Fibroblast of mammary gland (primary cell): ENCODE measurements at regions not wholly inside any gene's neighbourhood (a gene's known extent, or its start where the extent isn't known, plus 50 kb on each side); places are given as distances from the start of the nearest gene placed in this dataset.
"Not testable (repeated sequence)": the region's sequence is repeated elsewhere in the genome, so short reads cannot be mapped to it uniquely, and the experiment has no call there.

Source experiments
- DNase-seq: peaks from one replicate; pipeline ENCODE4 v3.0.0-alpha.2; 2010; ENCODE audit warnings: low read depth
- H3K4me3 ChIP-seq: 2 replicates; pipeline ENCODE4 v1.5.1; 2011; ENCODE audit warnings: low read depth, mild to moderate bottlenecking, low read length, moderate library complexity; ENCODE audit not compliant: control insufficient read depth
- CTCF ChIP-seq: conservative IDR thresholded peaks from 2 replicates; pipeline ENCODE4 v1.5.1; 2011; ENCODE audit warnings: low read depth, low read length, inconsistent platforms; ENCODE audit not compliant: control insufficient read depth, insufficient read depth

GRCh38 chr4:179662522-179662921, 2220.3 kb upstream of the AGA start:
- H3K4me3 ChIP-seq = no peak overlapping the region
- no peak for DNase-seq
- no peak for TF ChIP-seq CTCF

GRCh38 chr4:179663641-179664429, 2221.6 kb upstream of the AGA start:
- no peak overlapping the region for H3K4me3 ChIP-seq
- TF ChIP-seq CTCF = no peak
- no peak for DNase-seq

GRCh38 chr4:179664430-179665027, 2222.3 kb upstream of the AGA start:
- TF ChIP-seq CTCF = no peak
- H3K4me3 ChIP-seq = no peak overlapping the region
- DNase-seq = no peak

- TF ChIP-seq CTCF = no peak
Observed at GRCh38 chr4:179666226-179666625, 2224.0 kb upstream of the AGA start.

GRCh38 chr4:179671609-179672008, 2229.4 kb upstream of the AGA start:
- DNase-seq = no peak
- no peak for TF ChIP-seq CTCF

More at GRCh38 chr4:179666226-179666625, 2224.0 kb upstream of the AGA start:
- no peak for DNase-seq
- H3K4me3 ChIP-seq = no peak overlapping the region

GRCh38 chr4:179678093-179678814, 2236.0 kb upstream of the AGA start:
- TF ChIP-seq CTCF = no peak
- H3K4me3 ChIP-seq = no peak overlapping the region
- DNase-seq = no peak

More at GRCh38 chr4:179671609-179672008, 2229.4 kb upstream of the AGA start:
- no peak overlapping the region for H3K4me3 ChIP-seq

- H3K4me3 ChIP-seq, DNase-seq: not testable (repeated sequence)
Observed at GRCh38 chr4:179683661-179684060, 2241.4 kb upstream of the AGA start.
